ENCODE measurements at regions not wholly inside any gene's neighbourhood (a gene's known extent, or its start where the extent isn't known, plus 50 kb on each side); places are given as distances from the start of the nearest gene placed in this dataset.

- in situ Hi-C loops (cut with MboI; ENCODE audit: low sequenced_read_pairs): no loop called here
- no peak overlapping the region; the same call in 1 of the 2 replicates for H3K4me2 ChIP-seq (ENCODE audit: low read depth, low read length)
Measured at GRCh38 chr2:180662521-180662920, 317.9 kb upstream of the UBE2E3 start.

More at GRCh38 chr2:180662521-180662920, 317.9 kb upstream of the UBE2E3 start:
- ChIA-PET CTCF (interaction anchor here (0.6 to 1.2 kb wide), 4 partner anchors 9 to 48 kb away, joined by 3 read pairs; no protein-coding TSS in a partner anchor), POLR2A (ENCODE audit: unreplicated experiment) (no interaction called here)
- TF ChIP-seq FOS (IDR thresholded peaks at IDR 0.05; ENCODE audit: low read depth, low read length) (no peak), RCOR1 (IDR thresholded peaks at IDR 0.05; ENCODE audit: insufficient replicate concordance, low read length) (no peak), USF2 (IDR thresholded peaks at IDR 0.05; ENCODE audit: low read depth, low read length) (no peak), SMC3 (IDR thresholded peaks at IDR 0.05; ENCODE audit: low read depth, low read length) (no peak), POLR2A (IDR thresholded peaks at IDR 0.05; ENCODE audit: low read depth, low read length) (no peak), CHD1 (IDR thresholded peaks at IDR 0.05; ENCODE audit: low read depth, low read length) (no peak), MAFK (IDR thresholded peaks at IDR 0.05; ENCODE audit: low read depth, low read length) (no peak), MXI1 (IDR thresholded peaks at IDR 0.05; ENCODE audit: borderline replicate concordance, low read depth, low read length) (no peak), BHLHE40 (IDR thresholded peaks at IDR 0.05; ENCODE audit: low read depth, low read length) (no peak), CEBPB (IDR thresholded peaks at IDR 0.05; ENCODE audit: low read depth, low read length) (no peak)
- Histone ChIP-seq H3K23ac (ENCODE audit: low read depth, low read length) (no peak overlapping the region), H4K91ac (ENCODE audit: insufficient read depth, low read depth, low read length) (no peak overlapping the region), H2BK20ac (ENCODE audit: low read depth, low read length) (no peak overlapping the region), H3K18ac (ENCODE audit: low read depth, low read length) (no peak overlapping the region), H3K9ac (ENCODE audit: low read depth, low read length) (no peak overlapping the region), H3K4me3 (ENCODE audit: insufficient read depth, low read depth, low read length) (no peak overlapping the region), H2AK5ac (ENCODE audit: low read depth, low read length) (no peak overlapping the region), H3K4ac (ENCODE audit: low read depth, low read length) (no peak overlapping the region), H2BK15ac (ENCODE audit: low read depth, low read length) (no peak overlapping the region), H3K27me3 (ENCODE audit: control insufficient read depth, insufficient read depth, low read length) (no peaks in the 10 kb centered on the region), H3K79me1 (ENCODE audit: low read depth in 1 of 2, low read length in 2 of 2) (no peaks in the 10 kb centered on the region), H3K4me1 (ENCODE audit: control insufficient read depth, insufficient read depth, low read length) (0 out of 2 replicates have a peak, but pooled peaks cover 2% of the 10 kb centered on the region), H2AK9ac (replicated peaks; ENCODE audit: low read depth, low read length, poor library complexity) (no peak overlapping the region), H2BK120ac (ENCODE audit: low read depth, low read length) (no peak overlapping the region), H4K20me1 (ENCODE audit: insufficient read depth, low read length) (no peaks in the 10 kb centered on the region), H3K14ac (replicated peaks; ENCODE audit: low read depth, low read length) (no peak overlapping the region), H3K27ac (ENCODE audit: insufficient read depth, low read length) (no peak overlapping the region), H4K5ac (ENCODE audit: low read depth, low read length) (no peak overlapping the region), H2AFZ (replicated peaks; ENCODE audit: low read length, poor library complexity) (no peak overlapping the region), H2BK5ac (ENCODE audit: low read depth, low read length, poor library complexity, severe bottlenecking) (no peak overlapping the region), H3K9me1 (ENCODE audit: insufficient read depth, low read length) (no peaks in the 10 kb centered on the region), H3K9me3 (ENCODE audit: control insufficient read depth, insufficient read depth, low read length) (no peaks in the 10 kb centered on the region), H4K8ac (ENCODE audit: low read depth in 2 of 2, low read length in 2 of 2) (no peak overlapping the region), H3K56ac (ENCODE audit: extremely low read depth, insufficient read depth, low read length) (no peak overlapping the region), H3K36me3 (ENCODE audit: control insufficient read depth, insufficient read depth, low read length) (no peaks in the 10 kb centered on the region)
- 100% methylated on average over 1 of the region's 1 CpG; no CpG with 5 or more reads in 1 of the 2 experiments for WGBS, 2 experiments (ENCODE audit: extremely low coverage in 2 of 2, insufficient read length in 1 of 2)
- no peak for ATAC-seq (ENCODE audit: low read depth)
- intact Hi-C loops (cut with micrococcal nuclease) (no loop called here), dilution Hi-C loops (cut with HindIII; ENCODE audit: low sequenced_read_pairs, unreplicated experiment) (no loop called here)
- DNase-seq: no peak
- BruUV-seq (replicated peaks): no TSS peak
